HEK293 (cell line): ENCODE measurements at regions not wholly inside any gene's neighbourhood (a gene's known extent, or its start where the extent isn't known, plus 50 kb on each side); places are given as distances from the start of the nearest gene placed in this dataset.

ENCODE experiments used
- CTCF ChIA-PET: fragments of 350-600 bp; formaldehyde crosslinking; extraction: SDS; loops from one replicate; lab custom pipeline; 2021; ENCODE audit warnings: antibody characterized with exemption; lab: Yijun Ruan, JAX
- POLR2A ChIA-PET: fragments of 300-600 bp; formaldehyde crosslinking; extraction: SDS; loops from one replicate; lab custom pipeline; 2020; ENCODE audit warnings: antibody characterized with exemption, inconsistent platforms; lab: Yijun Ruan, JAX
- H3K27ac ChIP-seq: fragments of 200-500 bp; sonication (Bioruptor generic); 2 replicates; pipeline ENCODE4 v1.5.1; 2014; ENCODE audit warnings: low read depth, low read length, control low read depth, inconsistent platforms; ENCODE audit errors: extremely low read depth
- H3K36me3 ChIP-seq, 2 experiments: fragments of 200-500 bp in 1 of 2; sonication (Bioruptor generic) in 1 of 2; 1 replicate in 1 of 2; 2 replicates in 1 of 2; pipeline ENCODE4 v1.5.1; 2014 to 2017; ENCODE audit warnings: inconsistent platforms in 2 of 2, low read length in 2 of 2; ENCODE audit not compliant: control insufficient read depth in 2 of 2, insufficient read depth in 1 of 2
- H3K4me1 ChIP-seq: fragments of 200-500 bp; sonication (Bioruptor generic); 2 replicates; pipeline ENCODE4 v1.5.1; 2014; ENCODE audit warnings: mild to moderate bottlenecking, low read length, inconsistent platforms; ENCODE audit not compliant: control insufficient read depth, insufficient read depth
- H3K4me3 ChIP-seq: 2 replicates; pipeline ENCODE4 v1.5.1; 2011; ENCODE audit warnings: low read depth, mild to moderate bottlenecking, control low read depth, low read length, moderate library complexity
- H3K9me3 ChIP-seq: fragments of 200-500 bp; sonication (Bioruptor generic); 2 replicates; pipeline ENCODE4 v1.5.1; 2014; ENCODE audit warnings: low read depth, low read length, inconsistent platforms; ENCODE audit not compliant: control insufficient read depth, insufficient read depth
- KLF10 ChIP-seq: fragments of 450-650 bp; IDR thresholded peaks from 2 replicates; pipeline ENCODE4 v1.5.1; 2018; ENCODE audit warnings: missing biosample characterization, mild to moderate bottlenecking, missing genetic modification characterization
- MEIS1 ChIP-seq: sonication (generic); formaldehyde crosslinking; IDR thresholded peaks from 2 replicates; pipeline ENCODE4 v1.8.1; 2022; ENCODE audit warnings: missing genetic modification reagents, mild to moderate bottlenecking, borderline replicate concordance
- ZNF10 ChIP-seq: fragments of 450-650 bp; formaldehyde crosslinking; IDR thresholded peaks from 2 replicates; pipeline ENCODE4 v1.5.1; 2017; ENCODE audit warnings: missing biosample characterization, missing genetic modification characterization
- ZNF174 ChIP-seq: fragments of 450-650 bp; formaldehyde crosslinking; IDR thresholded peaks from 2 replicates; pipeline ENCODE4 v1.5.0; 2017; ENCODE audit warnings: missing biosample characterization, mild to moderate bottlenecking, missing genetic modification characterization
- ZNF266 ChIP-seq: fragments of 450-650 bp; formaldehyde crosslinking; IDR thresholded peaks from 2 replicates; pipeline ENCODE4 v1.5.1; 2016; ENCODE audit warnings: missing biosample characterization, missing genetic modification characterization, low read depth
- ZNF324 ChIP-seq: fragments of 450-650 bp; formaldehyde crosslinking; IDR thresholded peaks from 2 replicates; pipeline ENCODE4 v1.5.1; 2016; ENCODE audit warnings: missing biosample characterization, missing genetic modification characterization
- ZNF350 ChIP-seq: fragments of 450-650 bp; formaldehyde crosslinking; IDR thresholded peaks from 2 replicates; pipeline ENCODE4 v1.5.0; 2017; ENCODE audit warnings: missing biosample characterization, mild to moderate bottlenecking, missing genetic modification characterization
- ZNF423 ChIP-seq: fragments of 450-650 bp; formaldehyde crosslinking; IDR thresholded peaks from 2 replicates; pipeline ENCODE4 v1.5.1; 2016; ENCODE audit warnings: missing biosample characterization, missing genetic modification characterization
- ZNF48 ChIP-seq: fragments of 450-650 bp; formaldehyde crosslinking; IDR thresholded peaks from 2 replicates; pipeline ENCODE4 v1.5.1; 2016; ENCODE audit warnings: missing biosample characterization, missing genetic modification characterization
- ZNF701 ChIP-seq: fragments of 450-650 bp; formaldehyde crosslinking; IDR thresholded peaks from 2 replicates; pipeline ENCODE4 v1.5.1; 2016; ENCODE audit warnings: missing biosample characterization, missing genetic modification characterization
- TF ChIP-seq, protein P1 (sequence below): fragments of 450-650 bp; formaldehyde crosslinking; IDR thresholded peaks from 2 replicates; pipeline ENCODE4 v1.5.1; 2016; ENCODE audit warnings: missing biosample characterization, missing genetic modification characterization
- TF ChIP-seq, protein P2 (sequence below): fragments of 450-650 bp; formaldehyde crosslinking; IDR thresholded peaks from 2 replicates; pipeline ENCODE4 v1.5.1; 2016; ENCODE audit warnings: missing biosample characterization, missing genetic modification characterization
- TF ChIP-seq, protein P3 (sequence below): fragments of 450-650 bp; formaldehyde crosslinking; IDR thresholded peaks from 2 replicates; pipeline ENCODE4 v1.5.1; 2017; ENCODE audit warnings: missing biosample characterization, missing genetic modification characterization
- TF ChIP-seq, protein P4 (sequence below): fragments of 450-650 bp; formaldehyde crosslinking; IDR thresholded peaks from 2 replicates; pipeline ENCODE4 v1.5.1; 2016; ENCODE audit warnings: missing biosample characterization, missing genetic modification characterization

DNA sequence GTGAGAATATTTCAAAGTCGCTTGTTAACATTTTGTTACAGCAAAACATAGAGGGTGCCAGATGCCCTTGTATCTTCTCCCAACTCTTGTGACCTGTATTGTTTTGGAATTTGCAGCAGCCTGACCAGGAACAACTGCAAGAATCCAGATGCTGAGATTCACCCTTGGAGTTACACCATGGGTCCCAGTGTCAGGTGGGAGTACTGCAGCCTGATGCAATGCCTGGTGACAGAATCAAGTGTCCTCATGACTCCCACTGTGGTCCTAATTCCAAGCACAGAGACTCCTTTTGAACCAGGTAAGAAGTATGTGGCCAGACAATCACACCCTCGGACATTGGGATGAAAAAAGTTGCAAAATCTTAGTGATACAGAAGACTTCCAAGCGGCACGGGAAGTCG, 79.6 kb upstream of the MAP3K4 start:
- POLR2A ChIA-PET, result no interaction called here

DNA sequence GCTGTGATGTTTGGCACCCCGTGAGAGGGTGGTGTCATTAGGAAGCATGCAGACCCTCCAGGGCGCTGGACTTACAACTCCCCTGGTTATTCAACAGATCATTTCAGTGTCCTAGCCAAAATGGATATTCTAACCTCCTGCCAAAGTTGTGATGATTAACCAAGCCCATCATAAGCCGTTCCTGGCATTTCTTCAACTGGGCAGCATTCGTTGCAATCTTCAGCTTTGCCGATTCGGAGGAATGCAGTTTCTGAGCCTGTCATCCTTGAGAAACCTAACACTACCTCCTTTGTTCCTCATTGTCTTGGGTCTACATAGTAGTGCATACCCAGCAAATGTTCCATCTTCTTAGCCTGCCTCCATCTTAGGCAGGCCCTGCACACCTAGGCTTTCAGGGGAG, 79.2 kb upstream of the MAP3K4 start:
- POLR2A ChIA-PET, result no interaction called here
- Histone ChIP-seq H3K36me3 (no peaks in the 10 kb centered on the region), H3K4me3 (no peak overlapping the region), H3K27ac (no peak overlapping the region), H3K4me1 (no peaks in the 10 kb centered on the region), H3K9me3 (no peaks in the 10 kb centered on the region)
- CTCF ChIA-PET, result no interaction called here
- TF ChIP-seq, protein P1, sequence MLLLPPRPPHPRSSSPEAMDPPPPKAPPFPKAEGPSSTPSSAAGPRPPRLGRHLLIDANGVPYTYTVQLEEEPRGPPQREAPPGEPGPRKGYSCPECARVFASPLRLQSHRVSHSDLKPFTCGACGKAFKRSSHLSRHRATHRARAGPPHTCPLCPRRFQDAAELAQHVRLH, result no peak
- no peak for TF ChIP-seq ZNF48
- no peak for TF ChIP-seq ZNF423 (tag by site-specific recombination)

More for the DNA sequence above, 79.6 kb upstream of the MAP3K4 start:
- no peaks in the 10 kb centered on the region for H3K4me1 ChIP-seq
- CTCF ChIA-PET, result no interaction called here
- H3K9me3 ChIP-seq, result no peaks in the 10 kb centered on the region
- TF ChIP-seq ZNF266 (tag by site-specific recombination), result no peak
- TF ChIP-seq ZNF174 (tag by site-specific recombination), result no peak
- no peak for TF ChIP-seq MEIS1
- no peak for TF ChIP-seq ZNF350
- no peak for TF ChIP-seq ZNF324 (tag by site-specific recombination)
- TF ChIP-seq KLF10 (tag by site-specific recombination), result no peak
- TF ChIP-seq, protein P2, sequence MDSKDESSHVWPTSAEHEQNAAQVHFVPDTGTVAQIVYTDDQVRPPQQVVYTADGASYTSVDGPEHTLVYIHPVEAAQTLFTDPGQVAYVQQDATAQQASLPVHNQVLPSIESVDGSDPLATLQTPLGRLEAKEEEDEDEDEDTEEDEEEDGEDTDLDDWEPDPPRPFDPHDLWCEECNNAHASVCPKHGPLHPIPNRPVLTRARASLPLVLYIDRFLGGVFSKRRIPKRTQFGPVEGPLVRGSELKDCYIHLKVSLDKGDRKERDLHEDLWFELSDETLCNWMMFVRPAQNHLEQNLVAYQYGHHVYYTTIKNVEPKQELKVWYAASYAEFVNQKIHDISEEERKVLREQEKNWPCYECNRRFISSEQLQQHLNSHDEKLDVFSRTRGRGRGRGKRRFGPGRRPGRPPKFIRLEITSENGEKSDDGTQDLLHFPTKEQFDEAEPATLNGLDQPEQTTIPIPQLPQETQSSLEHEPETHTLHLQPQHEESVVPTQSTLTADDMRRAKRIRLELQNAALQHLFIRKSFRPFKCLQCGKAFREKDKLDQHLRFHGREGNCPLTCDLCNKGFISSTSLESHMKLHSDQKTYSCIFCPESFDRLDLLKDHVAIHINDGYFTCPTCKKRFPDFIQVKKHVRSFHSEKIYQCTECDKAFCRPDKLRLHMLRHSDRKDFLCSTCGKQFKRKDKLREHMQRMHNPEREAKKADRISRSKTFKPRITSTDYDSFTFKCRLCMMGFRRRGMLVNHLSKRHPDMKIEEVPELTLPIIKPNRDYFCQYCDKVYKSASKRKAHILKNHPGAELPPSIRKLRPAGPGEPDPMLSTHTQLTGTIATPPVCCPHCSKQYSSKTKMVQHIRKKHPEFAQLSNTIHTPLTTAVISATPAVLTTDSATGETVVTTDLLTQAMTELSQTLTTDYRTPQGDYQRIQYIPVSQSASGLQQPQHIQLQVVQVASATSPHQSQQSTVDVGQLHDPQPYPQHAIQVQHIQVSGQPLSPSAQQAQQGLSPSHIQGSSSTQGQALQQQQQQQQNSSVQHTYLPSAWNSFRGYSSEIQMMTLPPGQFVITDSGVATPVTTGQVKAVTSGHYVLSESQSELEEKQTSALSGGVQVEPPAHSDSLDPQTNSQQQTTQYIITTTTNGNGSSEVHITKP (tag by site-specific recombination), result no peak
- TF ChIP-seq ZNF10 (tag by site-specific recombination), result no peak
- TF ChIP-seq, protein P3, sequence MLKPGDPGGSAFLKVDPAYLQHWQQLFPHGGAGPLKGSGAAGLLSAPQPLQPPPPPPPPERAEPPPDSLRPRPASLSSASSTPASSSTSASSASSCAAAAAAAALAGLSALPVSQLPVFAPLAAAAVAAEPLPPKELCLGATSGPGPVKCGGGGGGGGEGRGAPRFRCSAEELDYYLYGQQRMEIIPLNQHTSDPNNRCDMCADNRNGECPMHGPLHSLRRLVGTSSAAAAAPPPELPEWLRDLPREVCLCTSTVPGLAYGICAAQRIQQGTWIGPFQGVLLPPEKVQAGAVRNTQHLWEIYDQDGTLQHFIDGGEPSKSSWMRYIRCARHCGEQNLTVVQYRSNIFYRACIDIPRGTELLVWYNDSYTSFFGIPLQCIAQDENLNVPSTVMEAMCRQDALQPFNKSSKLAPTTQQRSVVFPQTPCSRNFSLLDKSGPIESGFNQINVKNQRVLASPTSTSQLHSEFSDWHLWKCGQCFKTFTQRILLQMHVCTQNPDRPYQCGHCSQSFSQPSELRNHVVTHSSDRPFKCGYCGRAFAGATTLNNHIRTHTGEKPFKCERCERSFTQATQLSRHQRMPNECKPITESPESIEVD (tag by site-specific recombination), result no peak
- TF ChIP-seq, protein P4, sequence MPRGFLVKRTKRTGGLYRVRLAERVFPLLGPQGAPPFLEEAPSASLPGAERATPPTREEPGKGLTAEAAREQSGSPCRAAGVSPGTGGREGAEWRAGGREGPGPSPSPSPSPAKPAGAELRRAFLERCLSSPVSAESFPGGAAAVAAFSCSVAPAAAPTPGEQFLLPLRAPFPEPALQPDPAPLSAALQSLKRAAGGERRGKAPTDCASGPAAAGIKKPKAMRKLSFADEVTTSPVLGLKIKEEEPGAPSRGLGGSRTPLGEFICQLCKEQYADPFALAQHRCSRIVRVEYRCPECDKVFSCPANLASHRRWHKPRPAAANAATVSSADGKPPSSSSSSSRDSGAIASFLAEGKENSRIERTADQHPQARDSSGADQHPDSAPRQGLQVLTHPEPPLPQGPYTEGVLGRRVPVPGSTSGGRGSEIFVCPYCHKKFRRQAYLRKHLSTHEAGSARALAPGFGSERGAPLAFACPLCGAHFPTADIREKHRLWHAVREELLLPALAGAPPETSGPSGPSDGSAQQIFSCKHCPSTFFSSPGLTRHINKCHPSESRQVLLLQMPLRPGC (tag by site-specific recombination), result no peak
- TF ChIP-seq, all 188 proteins: peak for 0
- Histone ChIP-seq H3K4me3 (no peak overlapping the region), H3K27ac (no peak overlapping the region), H3K36me3 (no peaks in the 10 kb centered on the region)

DNA sequence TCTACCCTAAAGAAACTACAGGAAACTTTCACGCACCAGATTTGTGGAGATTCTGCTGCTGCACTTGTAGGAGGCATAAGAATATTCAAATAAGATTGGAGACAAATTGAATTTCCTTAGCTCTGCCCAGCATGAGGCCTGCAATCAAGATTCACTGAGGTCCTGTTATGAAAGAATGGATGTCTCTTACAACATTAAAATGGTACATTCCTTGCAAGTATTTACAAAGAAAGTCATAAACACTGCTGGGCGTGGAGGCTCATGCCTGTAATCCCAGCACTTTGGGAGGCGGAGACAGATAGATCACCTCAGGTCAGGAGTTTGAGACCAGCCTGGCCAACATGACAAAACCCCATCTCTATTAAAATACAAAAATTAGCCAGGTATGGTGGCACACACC, 74.0 kb upstream of the MAP3K4 start:
- H3K4me1 ChIP-seq, result no peaks in the 10 kb centered on the region
- TF ChIP-seq ZNF701 (tag by site-specific recombination), result no peak
- no peak overlapping the region for H3K4me3 ChIP-seq
- POLR2A ChIA-PET, result no interaction called here
- H3K27ac ChIP-seq, result no peak overlapping the region
- no peaks in the 10 kb centered on the region for H3K36me3 ChIP-seq
- CTCF ChIA-PET, result interaction anchor here (0.8 to 0.9 kb wide), 2 partner anchors 151 to 456 kb away, joined by 3 to 4 read pairs; no protein-coding TSS in a partner anchor
- no peaks in the 10 kb centered on the region for H3K9me3 ChIP-seq
